HuH-7 (cell line): ENCODE measurements at regions not wholly inside any gene's neighbourhood (a gene's known extent, or its start where the extent isn't known, plus 50 kb on each side); places are given as distances from the start of the nearest gene placed in this dataset.

Experiments
- DNase-seq: peaks from one replicate; pipeline ENCODE4 v3.0.0; 2011; ENCODE audit warnings: low spot score

- DNase-seq = no peak
Measured at GRCh38 chr18:55166260-55166598, 207.0 kb upstream of the CCDC68 start.

- no peak for DNase-seq
Measured at GRCh38 chr18:55163550-55163949, 204.3 kb upstream of the CCDC68 start.

- DNase-seq = no peak
Measured at GRCh38 chr18:55161916-55162315, 202.7 kb upstream of the CCDC68 start.

GRCh38 chr18:55159027-55159426 is 199.8 kb upstream of the CCDC68 start:
- DNase-seq = no peak

- DNase-seq = no peak
Measured at GRCh38 chr18:55158570-55158969, 199.3 kb upstream of the CCDC68 start.

GRCh38 chr18:55153346-55153745 is 194.1 kb upstream of the CCDC68 start:
- DNase-seq = no peak

GRCh38 chr18:55152801-55153200 is 193.5 kb upstream of the CCDC68 start:
- no peak for DNase-seq

- no peak for DNase-seq
Measured at GRCh38 chr18:55149994-55150393, 190.7 kb upstream of the CCDC68 start.

GRCh38 chr18:55147791-55148190 is 188.5 kb upstream of the CCDC68 start:
- no peak for DNase-seq

GRCh38 chr18:55144193-55144930 is 185.1 kb upstream of the CCDC68 start:
- DNase-seq = no peak

- no peak for DNase-seq
Measured at GRCh38 chr18:55142410-55142809, 183.1 kb upstream of the CCDC68 start.

- DNase-seq = no peak
Measured at GRCh38 chr18:55141318-55141717, 182.1 kb upstream of the CCDC68 start.

GRCh38 chr18:55139836-55140235 is 180.6 kb upstream of the CCDC68 start:
- DNase-seq = no peak

- no peak for DNase-seq
Measured at GRCh38 chr18:55139307-55139706, 180.0 kb upstream of the CCDC68 start.

- no peak for DNase-seq
Measured at GRCh38 chr18:55138401-55138800, 179.1 kb upstream of the CCDC68 start.

- no peak for DNase-seq
Measured at GRCh38 chr18:55137602-55138001, 178.3 kb upstream of the CCDC68 start.

- DNase-seq = no peak
Measured at GRCh38 chr18:55136864-55137263, 177.6 kb upstream of the CCDC68 start.

- DNase-seq = no peak
Measured at GRCh38 chr18:55136258-55136657, 177.0 kb upstream of the CCDC68 start.

GRCh38 chr18:55133378-55133777 is 174.1 kb upstream of the CCDC68 start:
- DNase-seq = no peak

GRCh38 chr18:55128437-55128836 is 169.2 kb upstream of the CCDC68 start:
- no peak for DNase-seq

- DNase-seq = no peak
Measured at GRCh38 chr18:55124078-55124763, 165.0 kb upstream of the CCDC68 start.

- DNase-seq = no peak
Measured at GRCh38 chr18:55123361-55123760, 164.1 kb upstream of the CCDC68 start.

GRCh38 chr18:55121397-55122170 is 162.3 kb upstream of the CCDC68 start:
- no peak for DNase-seq
